H1 (cell line): ENCODE measurements at regions not wholly inside any gene's neighbourhood (a gene's known extent, or its start where the extent isn't known, plus 50 kb on each side); places are given as distances from the start of the nearest gene placed in this dataset.

Source experiments
- CBX5 ChIP-seq: fragments of 300-800, 300-1000 bp; sonication (generic); IDR thresholded peaks from 2 replicates; pipeline ENCODE4 v1.7.1; 2016; ENCODE audit warnings: antibody characterized with exemption, low read length, low read depth
- CHD2 ChIP-seq: IDR thresholded peaks from 2 replicates; pipeline ENCODE4 v1.6.1; 2012; ENCODE audit warnings: low read length, improper control_type of control experiment
- CTCF ChIP-seq, 3 experiments: IDR thresholded peaks; 1 replicate in 2 of 3; 2 replicates in 1 of 3; pipeline versions ENCODE4 v1.5.1 to v1.6.1; 2011; ENCODE audit warnings: low read length in 3 of 3, mild to moderate bottlenecking in 3 of 3, inconsistent platforms in 2 of 3, low read depth in 1 of 3, moderate library complexity in 1 of 3; ENCODE audit not compliant: insufficient read depth in 1 of 3; ENCODE audit errors: control extremely low read depth in 1 of 3
- EGR1 ChIP-seq: IDR thresholded peaks from 2 replicates; pipeline ENCODE4 v1.6.1; 2011; ENCODE audit warnings: low read depth, low read length, borderline replicate concordance
- HDAC2 ChIP-seq, 2 experiments: fragments of 300-600 bp in 1 of 2; sonication (generic) in 1 of 2; IDR thresholded peaks; 2 replicates each; pipeline ENCODE4 v1.6.1; 2011 to 2012; ENCODE audit warnings: low read depth in 2 of 2, low read length in 2 of 2, mild to moderate bottlenecking in 2 of 2, moderate library complexity in 2 of 2, borderline replicate concordance in 1 of 2, inconsistent platforms in 1 of 2
- SIRT6 ChIP-seq: IDR thresholded peaks from one replicate; pipeline ENCODE4 v1.7.1; 2012; ENCODE audit warnings: low read length, inconsistent platforms

- TF ChIP-seq CHD2 = no peak
- no peak for TF ChIP-seq CTCF (IDR thresholded peaks at IDR 0.05; ENCODE audit: control extremely low read depth in 1 of 3, insufficient read depth in 1 of 3, low read depth in 1 of 3, low read length in 3 of 3)
- no peak for TF ChIP-seq HDAC2 (IDR thresholded peaks at IDR 0.05; ENCODE audit: borderline replicate concordance in 1 of 2, low read depth in 2 of 2, low read length in 2 of 2)
- TF ChIP-seq SIRT6 = no peak
- no peak for TF ChIP-seq CBX5
- TF ChIP-seq EGR1 = no peak
Observed at GRCh38 chr3:187994221-187995042, 159.5 kb upstream of the LPP start.
